ENCODE measurements at regions not wholly inside any gene's neighbourhood (a gene's known extent, or its start where the extent isn't known, plus 50 kb on each side); places are given as distances from the start of the nearest gene placed in this dataset.
"Not testable (repeated sequence)": the region's sequence is repeated elsewhere in the genome, so short reads cannot be mapped to it uniquely, and the experiment has no call there.

DNA sequence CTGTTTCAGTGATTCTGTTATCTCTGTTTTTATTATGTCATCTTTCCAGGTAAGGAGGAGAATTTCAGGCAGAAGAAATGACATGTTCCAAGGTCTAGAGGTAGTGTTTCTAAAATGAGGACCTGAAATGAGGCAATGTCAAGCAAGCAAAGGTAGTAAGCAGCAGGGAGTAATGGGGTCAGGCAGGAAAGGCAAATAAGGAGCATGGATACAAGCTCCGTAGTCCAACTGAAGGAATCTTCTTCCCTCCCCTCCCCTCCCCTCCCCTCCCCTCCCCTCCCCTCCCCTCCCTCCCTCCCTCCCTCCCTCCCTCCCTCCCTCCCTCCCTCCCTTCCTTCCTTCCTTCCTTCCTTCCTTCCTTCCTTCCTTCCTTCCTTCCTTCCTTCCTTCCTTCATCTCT, 240.2 kb upstream of the STXBP6 start:
- DNase-seq; H3K4me3 Mint-ChIP-seq; H3K4me1 Mint-ChIP-seq; H3K27me3 Mint-ChIP-seq; intact Hi-C loops (cut with micrococcal nuclease); H3K9me3 Mint-ChIP-seq; H3K27ac Mint-ChIP-seq; H3K36me3 Mint-ChIP-seq (ENCODE audit: low read depth): not testable (repeated sequence)

DNA sequence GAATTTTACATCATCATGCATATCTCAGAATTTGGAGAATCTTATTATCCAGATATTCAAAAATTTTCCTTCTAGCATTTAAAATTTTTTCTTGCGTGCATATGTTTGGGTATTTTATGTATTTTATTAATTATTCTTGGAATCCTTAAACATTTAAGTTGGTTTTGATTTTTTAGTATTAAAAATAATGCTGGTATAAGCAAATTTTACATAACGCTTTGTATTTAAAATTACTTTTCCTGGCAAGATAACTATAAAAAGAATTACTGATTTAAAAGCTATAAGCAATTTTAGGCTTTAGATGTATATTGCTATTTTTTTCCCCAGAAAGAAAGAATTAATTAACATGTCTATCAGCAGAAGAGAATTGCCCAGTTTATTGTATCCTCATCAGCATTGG, 224.6 kb upstream of the STXBP6 start:
- H3K4me1 Mint-ChIP-seq, result no peaks in the 10 kb centered on the region
- DNase-seq, result no peak
- H3K4me3 Mint-ChIP-seq, result no peak overlapping the region
- intact Hi-C loops (cut with micrococcal nuclease), result no loop called here
- no peaks in the 10 kb centered on the region for H3K27me3 Mint-ChIP-seq
- no peaks in the 10 kb centered on the region for H3K36me3 Mint-ChIP-seq (ENCODE audit: low read depth)
- H3K9me3 Mint-ChIP-seq, result no peaks in the 10 kb centered on the region
- no peak overlapping the region for H3K27ac Mint-ChIP-seq

DNA sequence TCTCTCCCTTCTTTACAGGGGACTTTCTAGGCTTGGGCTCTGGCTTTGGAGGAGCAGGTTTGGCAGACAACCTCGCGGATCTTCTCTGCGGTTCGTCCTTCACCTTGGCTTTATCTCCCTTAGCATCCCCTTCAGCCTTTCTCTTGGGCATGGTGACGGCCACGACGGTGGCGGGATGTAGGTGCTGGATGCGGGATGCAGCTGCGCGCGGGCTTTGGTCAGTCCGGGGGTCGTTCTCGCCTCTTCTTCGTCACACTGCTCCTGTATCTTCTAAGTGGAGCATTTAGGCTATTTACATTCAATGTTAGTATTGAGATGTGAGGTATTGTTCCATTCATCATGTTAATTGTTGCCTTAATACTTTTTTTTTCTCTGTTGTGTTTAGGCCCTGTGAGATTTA, 217.2 kb upstream of the STXBP6 start:
- Mint-ChIP-seq H3K4me3 (no peak overlapping the region), H3K27me3 (no peaks in the 10 kb centered on the region), H3K27ac (no peak overlapping the region), H3K4me1 (no peaks in the 10 kb centered on the region), H3K9me3 (peaks cover 3% of the 10 kb centered on the region), H3K36me3 (ENCODE audit: low read depth) (no peaks in the 10 kb centered on the region)
- no peak for DNase-seq
- intact Hi-C loops (cut with micrococcal nuclease), result no loop called here

DNA sequence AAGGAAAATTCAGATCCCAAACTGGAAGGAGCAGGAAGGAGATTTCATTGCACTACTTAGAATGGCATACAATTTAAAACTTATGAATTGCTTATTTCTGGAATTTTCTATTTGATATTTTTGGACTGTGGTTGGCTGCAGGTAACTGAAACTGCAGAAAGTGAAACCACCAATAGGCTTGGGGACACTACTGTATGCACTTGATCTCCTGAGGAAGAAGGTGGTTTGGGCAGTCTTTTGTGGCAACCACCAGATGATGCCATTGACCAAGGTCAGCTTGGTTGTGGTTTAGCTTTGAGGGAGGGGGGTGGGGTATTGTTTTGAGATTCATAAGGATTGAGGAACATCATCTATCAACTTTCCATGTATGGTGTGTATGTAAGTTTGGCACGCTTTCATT, 209.5 kb upstream of the STXBP6 start:
- Mint-ChIP-seq H3K4me3 (no peak overlapping the region), H3K9me3 (no peaks in the 10 kb centered on the region), H3K4me1 (no peaks in the 10 kb centered on the region), H3K27me3 (no peaks in the 10 kb centered on the region), H3K36me3 (ENCODE audit: low read depth) (no peaks in the 10 kb centered on the region), H3K27ac (no peak overlapping the region)
- intact Hi-C loops (cut with micrococcal nuclease), result no loop called here
- no peak for DNase-seq

DNA sequence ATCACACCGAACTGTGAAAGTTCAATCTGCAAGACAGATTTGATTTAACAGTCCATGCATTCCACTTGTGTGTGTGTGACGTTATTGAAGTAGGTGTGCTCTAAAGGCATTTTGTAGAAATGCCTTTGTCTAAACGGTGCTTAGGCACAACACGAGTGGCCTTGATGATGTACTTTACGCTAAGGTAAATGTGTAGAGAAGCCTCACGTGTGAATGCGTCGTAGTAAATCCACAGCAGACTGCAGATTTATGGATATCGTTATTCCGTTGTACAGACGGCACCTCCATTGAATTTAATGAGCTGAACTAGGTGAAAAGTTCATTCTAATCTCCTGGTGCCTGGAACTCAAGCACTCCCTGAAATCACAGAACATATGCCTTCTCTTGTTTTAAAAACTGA, 202.8 kb upstream of the STXBP6 start:
- intact Hi-C loops (cut with micrococcal nuclease), result no loop called here
- Mint-ChIP-seq H3K27ac (no peak overlapping the region), H3K4me3 (no peak overlapping the region), H3K9me3 (no peaks in the 10 kb centered on the region), H3K27me3 (no peaks in the 10 kb centered on the region), H3K36me3 (ENCODE audit: low read depth) (no peaks in the 10 kb centered on the region), H3K4me1 (no peaks in the 10 kb centered on the region)
- no peak for DNase-seq

DNA sequence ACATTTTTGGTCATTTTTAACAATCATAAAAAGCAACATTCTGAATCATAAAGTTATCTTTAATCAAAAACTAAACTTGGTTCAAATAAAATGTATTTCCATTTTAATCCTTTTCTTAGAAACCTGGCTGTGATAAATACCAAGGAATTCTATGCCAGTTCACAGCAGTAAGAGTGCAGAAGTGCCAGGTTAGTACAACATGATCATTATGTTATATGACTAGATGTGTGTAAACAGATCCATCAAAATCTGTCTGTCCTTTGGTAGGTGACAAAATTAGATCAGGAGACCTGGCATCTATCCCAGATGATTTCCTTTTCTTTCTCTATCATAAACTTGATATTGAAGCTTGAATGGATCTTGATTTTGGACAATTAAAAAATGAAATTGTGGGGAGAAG, 200.6 kb upstream of the STXBP6 start:
- Mint-ChIP-seq H3K36me3 (ENCODE audit: low read depth) (no peaks in the 10 kb centered on the region), H3K27ac (no peak overlapping the region), H3K27me3 (no peaks in the 10 kb centered on the region), H3K9me3 (no peaks in the 10 kb centered on the region), H3K4me1 (no peaks in the 10 kb centered on the region), H3K4me3 (no peak overlapping the region)
- intact Hi-C loops (cut with micrococcal nuclease), result no loop called here
- no peak for DNase-seq

DNA sequence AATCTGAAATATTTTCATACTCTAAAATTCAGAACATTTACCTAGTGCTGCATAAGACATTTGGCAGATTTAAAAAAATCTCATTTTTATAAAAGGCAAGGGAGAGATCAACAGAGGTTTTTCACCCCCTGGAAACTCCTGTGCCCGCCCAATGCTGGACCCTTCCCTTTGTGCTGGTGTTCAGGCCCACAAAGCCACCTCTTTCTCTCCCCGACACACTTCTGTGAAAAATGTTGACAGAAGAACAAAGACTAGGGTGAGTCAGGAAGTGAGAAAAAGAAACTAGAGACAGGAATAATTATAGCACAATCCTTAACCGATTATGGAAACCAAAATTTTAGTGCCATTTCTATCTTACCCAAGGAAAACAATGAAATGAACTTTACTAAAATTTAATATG, 197.7 kb upstream of the STXBP6 start:
- H3K27ac Mint-ChIP-seq, result no peak overlapping the region

DNA sequence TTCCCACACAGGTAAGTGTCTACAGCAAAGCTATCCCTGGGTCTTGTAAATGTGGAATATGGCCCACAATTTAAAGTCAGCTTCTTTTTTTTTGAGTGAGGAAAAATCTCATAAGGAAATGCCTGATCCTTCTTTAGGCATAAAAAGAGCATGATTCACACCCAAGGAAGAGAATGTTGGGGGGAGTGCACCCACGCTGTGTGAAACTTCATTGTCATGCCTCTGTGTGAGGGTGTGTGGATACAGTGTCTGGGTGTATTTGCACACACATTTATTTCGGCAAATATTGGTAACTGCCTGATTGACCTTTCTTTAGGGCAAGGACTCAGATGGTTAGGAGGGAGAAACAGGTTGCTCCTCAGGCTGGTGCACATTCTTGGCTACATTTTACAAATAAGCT, 196.8 kb upstream of the STXBP6 start:
- no peak overlapping the region for H3K4me3 Mint-ChIP-seq
- DNase-seq, result no peak
- no peaks in the 10 kb centered on the region for H3K36me3 Mint-ChIP-seq (ENCODE audit: low read depth)
- H3K27ac Mint-ChIP-seq, result no peak overlapping the region
- no peaks in the 10 kb centered on the region for H3K27me3 Mint-ChIP-seq
- H3K9me3 Mint-ChIP-seq, result no peaks in the 10 kb centered on the region
- H3K4me1 Mint-ChIP-seq, result no peaks in the 10 kb centered on the region
- intact Hi-C loops (cut with micrococcal nuclease), result no loop called here

More for the DNA sequence above, 197.7 kb upstream of the STXBP6 start:
- no peaks in the 10 kb centered on the region for H3K27me3 Mint-ChIP-seq
- H3K9me3 Mint-ChIP-seq, result no peaks in the 10 kb centered on the region
- intact Hi-C loops (cut with micrococcal nuclease), result no loop called here
- H3K4me3 Mint-ChIP-seq, result no peak overlapping the region
- DNase-seq, result no peak
- no peaks in the 10 kb centered on the region for H3K36me3 Mint-ChIP-seq (ENCODE audit: low read depth)
- no peaks in the 10 kb centered on the region for H3K4me1 Mint-ChIP-seq

DNA sequence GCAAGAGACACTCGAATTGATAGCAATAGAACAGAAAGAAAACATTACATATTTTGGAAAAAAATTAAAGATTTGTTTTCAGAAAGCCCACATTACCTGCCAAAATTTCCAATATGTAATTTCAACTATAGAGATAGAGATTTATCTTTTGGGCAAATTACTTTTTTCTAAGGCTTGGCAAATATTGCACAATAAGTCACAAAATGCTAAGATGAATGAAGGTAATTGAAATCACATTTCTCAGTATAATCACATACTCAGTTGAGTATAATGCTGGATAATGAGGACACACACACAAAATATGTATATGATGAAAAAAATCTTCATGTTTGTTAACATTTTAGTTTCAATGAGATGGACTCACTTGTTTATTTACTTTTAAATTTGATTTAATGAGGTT, 189.2 kb upstream of the STXBP6 start:
- H3K36me3 Mint-ChIP-seq (ENCODE audit: low read depth), result no peaks in the 10 kb centered on the region
- no peak for DNase-seq
- no peaks in the 10 kb centered on the region for H3K9me3 Mint-ChIP-seq
- no peak overlapping the region for H3K4me3 Mint-ChIP-seq
- no peak overlapping the region for H3K27ac Mint-ChIP-seq
- intact Hi-C loops (cut with micrococcal nuclease), result no loop called here
- no peaks in the 10 kb centered on the region for H3K4me1 Mint-ChIP-seq
- H3K27me3 Mint-ChIP-seq, result no peaks in the 10 kb centered on the region

DNA sequence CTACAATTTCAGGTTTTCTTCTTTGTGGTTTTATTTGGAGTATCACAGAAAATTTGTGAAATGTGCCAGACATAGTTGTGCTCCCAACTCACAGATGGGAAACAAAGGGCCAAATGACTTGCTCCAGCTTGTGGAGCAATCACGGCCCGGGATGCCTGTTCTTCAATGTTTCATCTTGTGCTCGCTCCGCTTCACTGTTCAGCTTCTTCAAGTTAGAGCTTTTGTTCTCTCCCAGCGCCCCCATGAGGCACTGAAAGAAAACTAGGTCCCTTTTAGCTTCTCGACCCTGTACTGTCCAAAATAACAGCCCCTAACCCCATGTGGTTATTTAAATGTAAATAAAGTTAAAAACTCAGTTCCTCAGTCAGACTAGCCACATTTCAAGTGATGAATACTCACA, 187.9 kb upstream of the STXBP6 start:
- H3K9me3 Mint-ChIP-seq, result no peaks in the 10 kb centered on the region

DNA sequence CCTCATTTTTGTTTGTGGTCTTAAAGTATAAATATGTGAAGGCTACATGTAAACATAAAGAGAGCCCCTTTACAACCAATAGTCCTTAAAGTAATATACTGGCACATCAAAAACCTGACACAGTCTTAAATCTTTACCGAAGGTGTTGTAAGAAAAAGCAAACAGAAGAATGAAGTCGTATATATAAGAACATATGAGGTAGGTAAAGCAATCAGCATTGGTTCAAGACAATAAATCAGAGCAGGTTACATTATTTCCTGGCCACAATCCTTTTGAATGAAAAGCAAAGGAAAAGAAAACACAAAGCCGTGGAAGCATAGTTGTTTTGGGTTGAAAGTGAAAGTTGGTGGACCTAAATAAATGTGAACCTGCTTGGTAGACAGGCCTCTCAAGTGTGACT, 183.7 kb upstream of the STXBP6 start:
- no peaks in the 10 kb centered on the region for H3K36me3 Mint-ChIP-seq (ENCODE audit: low read depth)
- H3K4me1 Mint-ChIP-seq, result no peaks in the 10 kb centered on the region
- H3K27me3 Mint-ChIP-seq, result no peaks in the 10 kb centered on the region
- no peaks in the 10 kb centered on the region for H3K9me3 Mint-ChIP-seq
- no peak overlapping the region for H3K4me3 Mint-ChIP-seq
- DNase-seq, result no peak
- no peak overlapping the region for H3K27ac Mint-ChIP-seq
- intact Hi-C loops (cut with micrococcal nuclease), result no loop called here

More for the DNA sequence above, 187.9 kb upstream of the STXBP6 start:
- no peak overlapping the region for H3K4me3 Mint-ChIP-seq
- H3K27ac Mint-ChIP-seq, result no peak overlapping the region
- intact Hi-C loops (cut with micrococcal nuclease), result no loop called here
- DNase-seq, result no peak
- no peaks in the 10 kb centered on the region for H3K36me3 Mint-ChIP-seq (ENCODE audit: low read depth)
- H3K4me1 Mint-ChIP-seq, result no peaks in the 10 kb centered on the region
- no peaks in the 10 kb centered on the region for H3K27me3 Mint-ChIP-seq

DNA sequence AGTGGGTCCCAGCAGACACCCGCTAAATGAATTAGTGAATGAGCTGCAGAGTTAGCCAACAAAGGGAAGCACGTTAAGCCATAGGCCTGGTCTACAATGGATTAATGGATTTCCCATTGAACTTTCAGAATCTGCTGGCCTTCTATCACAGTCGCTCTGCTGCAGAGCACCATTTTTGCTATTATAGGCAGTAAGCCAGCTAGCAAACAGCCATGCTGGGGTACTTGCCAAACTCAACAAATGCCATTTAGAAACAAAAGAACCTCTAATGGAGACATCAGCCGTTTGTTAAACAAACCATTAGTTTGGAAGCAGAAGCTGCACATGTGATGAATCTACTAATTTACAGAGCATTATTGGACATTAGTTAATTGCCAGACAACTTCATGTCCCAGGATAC, 181.1 kb upstream of the STXBP6 start:
- H3K27me3 Mint-ChIP-seq, result no peaks in the 10 kb centered on the region
- H3K9me3 Mint-ChIP-seq, result no peaks in the 10 kb centered on the region

DNA sequence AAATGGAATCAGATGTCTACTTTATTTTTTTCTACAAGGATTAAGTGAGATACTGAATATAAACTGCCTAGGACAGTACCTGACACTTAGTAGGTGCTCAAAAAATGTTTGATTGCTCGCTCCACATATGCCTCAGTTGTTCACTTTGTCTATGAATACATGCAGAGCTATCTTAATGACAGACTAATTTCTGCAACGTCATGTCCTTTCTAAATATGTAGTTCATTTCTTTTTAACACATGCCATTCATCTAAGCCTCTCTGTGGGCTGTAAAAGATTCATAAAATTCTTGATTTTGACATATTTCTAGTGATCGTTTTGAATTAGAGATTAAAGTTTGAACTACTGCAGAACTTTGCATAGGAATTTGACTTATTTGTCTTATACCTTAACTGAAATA, 176.3 kb upstream of the STXBP6 start:
- H3K27ac Mint-ChIP-seq, result no peak overlapping the region
- no peak overlapping the region for H3K4me3 Mint-ChIP-seq
- no peaks in the 10 kb centered on the region for H3K4me1 Mint-ChIP-seq
- intact Hi-C loops (cut with micrococcal nuclease), result no loop called here
- DNase-seq, result no peak
- no peaks in the 10 kb centered on the region for H3K9me3 Mint-ChIP-seq
- H3K36me3 Mint-ChIP-seq (ENCODE audit: low read depth), result no peaks in the 10 kb centered on the region
- no peaks in the 10 kb centered on the region for H3K27me3 Mint-ChIP-seq

More for the DNA sequence above, 181.1 kb upstream of the STXBP6 start:
- no peak overlapping the region for H3K27ac Mint-ChIP-seq
- no peaks in the 10 kb centered on the region for H3K4me1 Mint-ChIP-seq
- no peak overlapping the region for H3K4me3 Mint-ChIP-seq
- intact Hi-C loops (cut with micrococcal nuclease), result no loop called here
- H3K36me3 Mint-ChIP-seq (ENCODE audit: low read depth), result no peaks in the 10 kb centered on the region
- DNase-seq, result no peak

DNA sequence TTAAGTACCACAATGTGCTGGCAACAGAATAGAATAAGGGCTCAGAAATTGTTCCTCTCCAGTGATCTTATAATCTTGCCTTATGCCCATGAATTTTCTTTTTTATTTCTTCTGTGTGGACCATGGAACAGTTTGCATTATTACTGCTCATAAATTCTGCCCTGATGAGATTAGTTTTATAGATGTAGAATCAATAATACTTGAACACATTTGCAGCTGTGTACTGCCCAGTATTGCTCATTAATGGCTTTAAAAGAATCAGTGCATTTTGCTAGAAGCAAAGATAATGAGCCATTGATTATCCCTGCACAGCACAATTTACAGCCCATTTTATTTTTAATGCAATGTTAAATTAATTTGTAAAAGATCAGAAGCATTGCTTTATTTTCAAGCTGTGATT, 172.3 kb upstream of the STXBP6 start:
- H3K36me3 Mint-ChIP-seq (ENCODE audit: low read depth), result no peaks in the 10 kb centered on the region
- no peaks in the 10 kb centered on the region for H3K27me3 Mint-ChIP-seq
- intact Hi-C loops (cut with micrococcal nuclease), result no loop called here
- no peak overlapping the region for H3K4me3 Mint-ChIP-seq
- no peaks in the 10 kb centered on the region for H3K4me1 Mint-ChIP-seq
- DNase-seq, result no peak
- no peak overlapping the region for H3K27ac Mint-ChIP-seq
- no peaks in the 10 kb centered on the region for H3K9me3 Mint-ChIP-seq

DNA sequence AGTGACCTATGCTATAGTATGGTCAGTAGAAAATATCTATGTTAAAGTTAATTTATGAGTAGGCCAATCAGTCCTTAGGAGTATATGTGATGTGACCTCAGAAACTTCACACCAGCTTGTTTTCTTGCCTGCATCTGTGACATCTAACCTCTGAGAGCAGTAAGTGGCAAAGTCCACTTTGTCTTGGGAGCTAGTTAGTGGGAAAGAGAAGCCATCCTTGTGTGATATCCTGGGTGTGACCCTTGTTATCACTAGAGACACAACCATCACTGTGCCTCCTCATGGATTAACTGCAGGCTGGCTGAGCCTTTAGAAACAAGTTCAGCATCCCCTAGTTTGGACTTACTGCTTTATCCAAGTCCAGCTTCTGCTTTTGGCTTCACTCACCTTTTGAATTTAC, 170.6 kb upstream of the STXBP6 start:
- DNase-seq, result no peak
- Mint-ChIP-seq H3K9me3 (no peaks in the 10 kb centered on the region), H3K27ac (no peak overlapping the region), H3K4me1 (no peaks in the 10 kb centered on the region), H3K36me3 (ENCODE audit: low read depth) (no peaks in the 10 kb centered on the region), H3K4me3 (no peak overlapping the region), H3K27me3 (no peaks in the 10 kb centered on the region)
- intact Hi-C loops (cut with micrococcal nuclease), result no loop called here

DNA sequence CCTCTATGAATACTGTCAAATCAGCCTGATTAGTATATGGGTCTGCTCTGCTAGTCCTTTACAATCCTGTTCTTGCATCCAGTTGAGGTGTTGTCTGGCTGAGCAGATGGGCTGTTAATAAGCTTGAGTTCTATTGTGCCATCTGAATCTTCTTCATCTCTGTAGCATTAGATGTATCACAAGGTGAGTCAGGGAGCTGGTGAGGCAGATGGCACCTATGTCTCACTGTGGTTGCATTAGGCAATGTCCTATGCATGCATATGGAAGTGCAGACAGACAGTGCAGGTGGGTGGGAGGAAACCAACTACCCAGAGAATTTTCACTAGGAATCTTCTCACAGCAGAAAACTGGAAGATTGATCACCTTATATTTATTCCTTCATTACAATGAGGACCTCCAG, 165.7 kb upstream of the STXBP6 start:
- Mint-ChIP-seq H3K4me1 (no peaks in the 10 kb centered on the region), H3K9me3 (no peaks in the 10 kb centered on the region), H3K27ac (no peak overlapping the region), H3K4me3 (no peak overlapping the region), H3K27me3 (no peaks in the 10 kb centered on the region), H3K36me3 (ENCODE audit: low read depth) (no peaks in the 10 kb centered on the region)
- intact Hi-C loops (cut with micrococcal nuclease), result no loop called here
- no peak for DNase-seq
